Lung (tissue), 11 donors: ENCODE measurements at regions not wholly inside any gene's neighbourhood (a gene's known extent, or its start where the extent isn't known, plus 50 kb on each side); places are given as distances from the start of the nearest gene placed in this dataset.

Source experiments
- ATAC-seq: fragments of 200-7000 bp; cut with Tn5 transposase; one replicate; pipeline ENCODE4 v1.9.1; 2020; ENCODE audit warnings: moderate number of reproducible peaks; ENCODE audit not compliant: insufficient read depth, low FRiP score
- DNase-seq, 3 donors: peaks; one replicate each; pipeline ENCODE4 v3.0.0-alpha.2; 2013 to 2017
- H3K27ac ChIP-seq, 2 donors: one replicate each; pipeline ENCODE4 v1.5.1; 2013; ENCODE audit warnings: mild to moderate bottlenecking in 2 of 2, moderate library complexity in 2 of 2, control low read depth in 1 of 2, inconsistent platforms in 1 of 2, low read depth in 1 of 2, low read length in 1 of 2
- H3K27me3 ChIP-seq, 3 donors: one replicate each; pipeline ENCODE4 v1.5.1; 2013; ENCODE audit warnings: low read length in 2 of 3; ENCODE audit not compliant: control insufficient read depth in 3 of 3, insufficient read depth in 3 of 3
- H3K36me3 ChIP-seq, 4 donors: one replicate each; pipeline ENCODE4 v1.5.1; 2013; ENCODE audit warnings: low read length in 4 of 4, mild to moderate bottlenecking in 1 of 4, moderate library complexity in 1 of 4; ENCODE audit not compliant: control insufficient read depth in 4 of 4, insufficient read depth in 4 of 4
- H3K4me1 ChIP-seq, 5 donors: one replicate each; pipeline ENCODE4 v1.5.1; 2013; ENCODE audit warnings: low read length in 5 of 5, mild to moderate bottlenecking in 2 of 5, moderate library complexity in 1 of 5; ENCODE audit not compliant: control insufficient read depth in 5 of 5, insufficient read depth in 5 of 5
- H3K4me3 ChIP-seq: one replicate; pipeline ENCODE4 v1.5.1; 2013; ENCODE audit warnings: mild to moderate bottlenecking, control low read depth, moderate library complexity
- H3K9ac ChIP-seq, 2 donors: one replicate each; pipeline ENCODE4 v1.5.1; 2013; ENCODE audit warnings: low read length in 2 of 2, control low read depth in 1 of 2; ENCODE audit not compliant: insufficient read depth in 1 of 2
- H3K9me3 ChIP-seq, 4 donors: one replicate each; pipeline ENCODE4 v1.5.1; 2013; ENCODE audit warnings: low read length in 3 of 4, mild to moderate bottlenecking in 1 of 4, moderate library complexity in 1 of 4; ENCODE audit not compliant: control insufficient read depth in 4 of 4, insufficient read depth in 3 of 4
- WGBS, 2 donors: extraction: QIAGEN DNeasy Blood & Tissue Kit; methylation state at CpG; one replicate each; pipeline ENCODE4 v1.1.7; 2013; 5-methylcytosine and 5-hydroxymethylcytosine counted together
- TF ChIP-seq, protein P1 (sequence below): IDR thresholded peaks from 2 replicates; pipeline ENCODE4 v1.5.1; 2012; ENCODE audit warnings: mild to moderate bottlenecking; ENCODE audit errors: control extremely low read depth, extremely low read depth
- donor health status: control.
- donor health status: control.
- donor health status: Bipolar disorder and iron deficiency.
- donor health status: healthy.
- donor health status: DM: yes; HTN: yes; CAD: no.

DNA sequence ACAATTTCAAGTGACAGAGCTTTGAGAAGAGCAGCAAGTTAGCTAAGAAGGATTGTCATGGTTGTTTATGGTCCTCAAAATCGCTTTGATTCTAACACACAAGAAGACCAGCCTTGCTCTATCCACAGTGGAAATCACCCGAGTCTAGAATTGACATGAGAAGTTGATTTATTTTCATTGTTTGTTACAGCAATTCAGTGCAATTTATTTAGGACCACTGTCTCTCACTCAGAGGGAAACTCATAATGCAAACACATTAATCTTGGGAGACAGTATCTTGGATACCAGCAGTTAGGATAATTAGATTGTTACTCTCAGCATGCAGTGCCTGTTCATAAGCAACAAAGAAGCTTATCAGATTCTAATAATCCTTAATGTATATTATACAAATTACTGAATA lies 498.9 kb downstream of the NTRK2 start:
- H3K9ac ChIP-seq, result no peak overlapping the region
- no peak overlapping the region for H3K27ac ChIP-seq
- DNase-seq (no peak), ATAC-seq (no peak)
- H3K4me1 ChIP-seq, result no peaks in the 10 kb centered on the region
- H3K9me3 ChIP-seq, result peaks cover 0 to 3% (median under 1%) of the 10 kb centered on the region in 4 donors
- H3K4me3 ChIP-seq, result no peak overlapping the region
- no peaks in the 10 kb centered on the region for H3K36me3 ChIP-seq
- no peaks in the 10 kb centered on the region for H3K27me3 ChIP-seq
- WGBS, 2 donors, result 70 to 80% methylated on average over 2 of the region's 2 CpGs
- TF ChIP-seq, protein P1, sequence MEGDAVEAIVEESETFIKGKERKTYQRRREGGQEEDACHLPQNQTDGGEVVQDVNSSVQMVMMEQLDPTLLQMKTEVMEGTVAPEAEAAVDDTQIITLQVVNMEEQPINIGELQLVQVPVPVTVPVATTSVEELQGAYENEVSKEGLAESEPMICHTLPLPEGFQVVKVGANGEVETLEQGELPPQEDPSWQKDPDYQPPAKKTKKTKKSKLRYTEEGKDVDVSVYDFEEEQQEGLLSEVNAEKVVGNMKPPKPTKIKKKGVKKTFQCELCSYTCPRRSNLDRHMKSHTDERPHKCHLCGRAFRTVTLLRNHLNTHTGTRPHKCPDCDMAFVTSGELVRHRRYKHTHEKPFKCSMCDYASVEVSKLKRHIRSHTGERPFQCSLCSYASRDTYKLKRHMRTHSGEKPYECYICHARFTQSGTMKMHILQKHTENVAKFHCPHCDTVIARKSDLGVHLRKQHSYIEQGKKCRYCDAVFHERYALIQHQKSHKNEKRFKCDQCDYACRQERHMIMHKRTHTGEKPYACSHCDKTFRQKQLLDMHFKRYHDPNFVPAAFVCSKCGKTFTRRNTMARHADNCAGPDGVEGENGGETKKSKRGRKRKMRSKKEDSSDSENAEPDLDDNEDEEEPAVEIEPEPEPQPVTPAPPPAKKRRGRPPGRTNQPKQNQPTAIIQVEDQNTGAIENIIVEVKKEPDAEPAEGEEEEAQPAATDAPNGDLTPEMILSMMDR, result no peak

DNA sequence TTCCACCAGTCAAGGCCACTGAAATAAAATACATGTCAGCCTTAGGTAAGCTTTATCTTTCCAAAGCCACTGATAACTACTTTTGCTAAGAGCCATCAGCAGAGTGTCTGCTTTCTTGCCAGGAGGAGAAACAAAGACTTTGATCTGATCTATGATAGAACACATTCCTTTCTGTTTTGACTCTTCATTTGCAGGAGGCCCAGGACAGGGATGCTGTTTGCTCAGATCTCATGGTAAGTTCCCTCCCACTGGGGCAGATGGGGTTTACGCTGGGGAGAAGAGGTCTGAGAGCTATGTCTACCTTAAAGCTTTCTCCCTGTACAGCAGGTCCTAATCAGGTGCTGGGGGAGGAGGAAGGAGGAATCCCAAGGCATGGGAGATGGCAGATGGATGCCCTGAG lies 497.6 kb downstream of the NTRK2 start:
- WGBS, 2 donors, result 88 to 90% methylated on average over 1 of the region's 1 CpG
- DNase-seq (no peak), ATAC-seq (no peak)
- no peaks in the 10 kb centered on the region for H3K36me3 ChIP-seq
- H3K27ac ChIP-seq, result no peak overlapping the region
- H3K4me3 ChIP-seq, result no peak overlapping the region
- TF ChIP-seq, protein P1, result no peak
- no peak overlapping the region for H3K9ac ChIP-seq
- H3K9me3 ChIP-seq, result peaks cover 0 to 3% (median 3%) of the 10 kb centered on the region in 4 donors
- H3K27me3 ChIP-seq, result no peaks in the 10 kb centered on the region
- no peaks in the 10 kb centered on the region for H3K4me1 ChIP-seq

DNA sequence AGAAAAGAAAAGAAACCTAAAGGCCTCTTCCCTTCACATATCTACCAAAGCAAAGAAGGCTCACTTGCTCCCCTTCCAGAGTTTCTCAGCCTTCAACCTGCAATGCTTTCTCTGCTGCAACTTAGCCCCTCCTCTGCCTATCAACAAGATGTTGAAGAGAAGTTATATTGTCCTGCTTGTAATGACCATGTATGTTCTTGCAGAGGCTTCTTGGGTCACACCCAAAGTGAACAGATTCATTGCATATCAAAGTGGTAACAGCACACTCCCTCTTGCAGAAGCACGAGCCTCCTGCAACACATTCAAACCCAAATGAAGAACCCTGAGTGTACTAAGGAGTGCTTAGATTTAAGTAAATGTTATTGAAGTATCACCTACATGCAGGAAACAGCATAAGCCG lies 494.3 kb downstream of the NTRK2 start:
- ATAC-seq, result no peak
- H3K9me3 ChIP-seq, result peaks cover 0 to 4% (median 1%) of the 10 kb centered on the region in 4 donors
- no peaks in the 10 kb centered on the region for H3K27me3 ChIP-seq
- 79 to 81% methylated on average over 2 of the region's 2 CpGs for WGBS, 2 donors
- H3K36me3 ChIP-seq, result no peaks in the 10 kb centered on the region
- H3K4me3 ChIP-seq, result no peak overlapping the region
- H3K27ac ChIP-seq, result no peak overlapping the region
- no peak for DNase-seq
- H3K9ac ChIP-seq, result no peak overlapping the region
- H3K4me1 ChIP-seq, result no peaks in the 10 kb centered on the region
- TF ChIP-seq, protein P1, result no peak

DNA sequence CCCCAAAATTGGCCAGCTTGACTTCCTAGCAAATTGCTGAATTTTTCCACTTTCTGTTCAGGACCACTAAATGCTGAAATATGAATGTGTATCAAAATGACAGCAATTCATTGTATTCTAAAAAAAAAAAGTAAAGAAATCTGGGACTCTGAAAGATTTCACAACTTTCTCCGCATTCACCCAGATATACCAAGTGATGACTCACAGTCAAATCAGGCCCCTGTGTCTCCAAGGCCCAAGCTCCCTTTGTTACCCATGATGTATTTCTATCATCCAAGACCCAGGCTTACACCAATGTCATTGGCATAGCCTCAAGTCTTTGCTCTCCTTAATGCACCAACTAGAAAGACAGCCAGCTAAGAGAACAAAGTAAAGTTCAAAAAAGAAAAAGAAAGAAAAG lies 493.9 kb downstream of the NTRK2 start:
- WGBS, 2 donors, result 92 to 96% methylated on average over 1 of the region's 1 CpG

More for the DNA sequence above, 493.9 kb downstream of the NTRK2 start:
- Histone ChIP-seq H3K4me3 (no peak overlapping the region), H3K27me3 (no peaks in the 10 kb centered on the region), H3K36me3 (no peaks in the 10 kb centered on the region), H3K9me3 (peaks cover 0 to 4% (median 1%) of the 10 kb centered on the region in 4 donors), H3K9ac (no peak overlapping the region), H3K4me1 (no peaks in the 10 kb centered on the region), H3K27ac (no peak overlapping the region)
- ATAC-seq, result no peak
- TF ChIP-seq, protein P1, result no peak
- DNase-seq, result no peak
